ENCODE measurements at regions not wholly inside any gene's neighbourhood (a gene's known extent, or its start where the extent isn't known, plus 50 kb on each side); places are given as distances from the start of the nearest gene placed in this dataset.

- TF ChIP-seq POLR2AphosphoS5 (IDR thresholded peaks at IDR 0.05) (no peak), CTCF (IDR thresholded peaks at IDR 0.05) (no peak), POLR2A (IDR thresholded peaks at IDR 0.05) (no peak)
Measured at GRCh38 chr17:33954597-33954996, 300.5 kb upstream of the CCL2 start.
